ENCODE measurements at regions not wholly inside any gene's neighbourhood (a gene's known extent, or its start where the extent isn't known, plus 50 kb on each side); places are given as distances from the start of the nearest gene placed in this dataset.

- no peak for DNase-seq (ENCODE audit: insufficient read length)
- FAIRE-seq, result no peak
- TF ChIP-seq POLR2A (IDR thresholded peaks at IDR 0.05; ENCODE audit: low read depth, low read length) (no peak), TAF1 (IDR thresholded peaks at IDR 0.05; ENCODE audit: borderline replicate concordance, low read depth, low read length) (no peak), POLR2AphosphoS5 (IDR thresholded peaks at IDR 0.05; ENCODE audit: low read depth, low read length) (no peak)
Measured at GRCh38 chr4:32117693-32118092, 1397.5 kb downstream of the PCDH7 start.

- DNase-seq (ENCODE audit: insufficient read length) (no peak), FAIRE-seq (no peak)
- no peak for TF ChIP-seq TAF1 (IDR thresholded peaks at IDR 0.05; ENCODE audit: borderline replicate concordance, low read depth, low read length)
- no peak for TF ChIP-seq POLR2A (IDR thresholded peaks at IDR 0.05; ENCODE audit: low read depth, low read length)
- TF ChIP-seq POLR2AphosphoS5 (IDR thresholded peaks at IDR 0.05; ENCODE audit: low read depth, low read length), result no peak
Measured at GRCh38 chr4:32119907-32120306, 1399.7 kb downstream of the PCDH7 start.

GRCh38 chr4:32128549-32128948 lies 1408.4 kb downstream of the PCDH7 start:
- FAIRE-seq, result no peak
- no peak for DNase-seq (ENCODE audit: insufficient read length)
- TF ChIP-seq POLR2AphosphoS5 (IDR thresholded peaks at IDR 0.05; ENCODE audit: low read depth, low read length), result no peak
- no peak for TF ChIP-seq POLR2A (IDR thresholded peaks at IDR 0.05; ENCODE audit: low read depth, low read length)
- no peak for TF ChIP-seq TAF1 (IDR thresholded peaks at IDR 0.05; ENCODE audit: borderline replicate concordance, low read depth, low read length)

- FAIRE-seq, result no peak
- no peak for DNase-seq (ENCODE audit: insufficient read length)
- no peak for TF ChIP-seq TAF1 (IDR thresholded peaks at IDR 0.05; ENCODE audit: borderline replicate concordance, low read depth, low read length)
- no peak for TF ChIP-seq POLR2A (IDR thresholded peaks at IDR 0.05; ENCODE audit: low read depth, low read length)
- no peak for TF ChIP-seq POLR2AphosphoS5 (IDR thresholded peaks at IDR 0.05; ENCODE audit: low read depth, low read length)
Measured at GRCh38 chr4:32129967-32130366, 1409.8 kb downstream of the PCDH7 start.

DNA sequence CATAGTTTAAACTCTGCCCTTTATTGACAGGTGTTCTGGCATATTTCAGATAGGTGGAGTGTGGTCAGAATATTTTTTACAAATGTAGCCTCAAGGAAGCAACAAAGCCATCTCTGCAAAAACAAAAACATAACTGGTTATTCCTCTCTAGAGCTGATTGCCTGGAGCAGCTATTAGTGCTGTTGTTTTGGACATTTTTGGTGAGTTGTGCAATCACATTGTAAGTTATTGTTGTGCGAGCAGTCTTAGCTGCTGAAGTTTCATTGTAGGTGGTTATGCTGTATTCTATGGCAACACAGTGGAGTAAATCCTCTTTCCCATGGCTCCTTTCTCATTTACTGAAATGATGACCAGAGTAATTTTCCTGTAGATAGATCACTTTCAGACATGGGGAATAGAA lies 1413.0 kb downstream of the PCDH7 start:
- FAIRE-seq (no peak), DNase-seq (ENCODE audit: insufficient read length) (no peak)
- TF ChIP-seq POLR2AphosphoS5 (IDR thresholded peaks at IDR 0.05; ENCODE audit: low read depth, low read length) (no peak), TAF1 (IDR thresholded peaks at IDR 0.05; ENCODE audit: borderline replicate concordance, low read depth, low read length) (no peak), POLR2A (IDR thresholded peaks at IDR 0.05; ENCODE audit: low read depth, low read length) (no peak)

- FAIRE-seq (no peak), DNase-seq (ENCODE audit: insufficient read length) (no peak)
- TF ChIP-seq TAF1 (IDR thresholded peaks at IDR 0.05; ENCODE audit: borderline replicate concordance, low read depth, low read length) (no peak), POLR2AphosphoS5 (IDR thresholded peaks at IDR 0.05; ENCODE audit: low read depth, low read length) (no peak), POLR2A (IDR thresholded peaks at IDR 0.05; ENCODE audit: low read depth, low read length) (no peak)
Measured at GRCh38 chr4:32133734-32134133, 1413.6 kb downstream of the PCDH7 start.

DNA sequence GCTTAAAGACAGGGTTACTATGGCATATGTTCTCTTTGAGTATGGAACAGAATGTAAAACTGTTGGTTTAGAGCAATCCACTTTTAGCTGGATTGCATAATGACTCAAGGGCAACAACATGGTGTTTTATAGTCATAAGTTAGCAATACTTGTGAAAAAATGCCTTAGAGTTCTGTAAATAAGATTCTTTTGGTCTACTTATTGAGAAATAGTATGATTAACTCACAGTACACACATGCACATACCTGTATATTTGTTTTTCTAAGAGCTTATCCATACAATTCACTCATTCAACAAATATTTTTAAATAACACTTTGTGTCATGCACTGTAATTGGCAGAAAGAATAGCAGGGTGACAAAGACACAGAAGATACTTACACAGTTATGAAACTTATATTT lies 1415.5 kb downstream of the PCDH7 start:
- no peak for TF ChIP-seq TAF1 (IDR thresholded peaks at IDR 0.05; ENCODE audit: borderline replicate concordance, low read depth, low read length)
- TF ChIP-seq POLR2AphosphoS5 (IDR thresholded peaks at IDR 0.05; ENCODE audit: low read depth, low read length), result no peak
- no peak for TF ChIP-seq POLR2A (IDR thresholded peaks at IDR 0.05; ENCODE audit: low read depth, low read length)
- no peak for FAIRE-seq
- no peak for DNase-seq (ENCODE audit: insufficient read length)

DNA sequence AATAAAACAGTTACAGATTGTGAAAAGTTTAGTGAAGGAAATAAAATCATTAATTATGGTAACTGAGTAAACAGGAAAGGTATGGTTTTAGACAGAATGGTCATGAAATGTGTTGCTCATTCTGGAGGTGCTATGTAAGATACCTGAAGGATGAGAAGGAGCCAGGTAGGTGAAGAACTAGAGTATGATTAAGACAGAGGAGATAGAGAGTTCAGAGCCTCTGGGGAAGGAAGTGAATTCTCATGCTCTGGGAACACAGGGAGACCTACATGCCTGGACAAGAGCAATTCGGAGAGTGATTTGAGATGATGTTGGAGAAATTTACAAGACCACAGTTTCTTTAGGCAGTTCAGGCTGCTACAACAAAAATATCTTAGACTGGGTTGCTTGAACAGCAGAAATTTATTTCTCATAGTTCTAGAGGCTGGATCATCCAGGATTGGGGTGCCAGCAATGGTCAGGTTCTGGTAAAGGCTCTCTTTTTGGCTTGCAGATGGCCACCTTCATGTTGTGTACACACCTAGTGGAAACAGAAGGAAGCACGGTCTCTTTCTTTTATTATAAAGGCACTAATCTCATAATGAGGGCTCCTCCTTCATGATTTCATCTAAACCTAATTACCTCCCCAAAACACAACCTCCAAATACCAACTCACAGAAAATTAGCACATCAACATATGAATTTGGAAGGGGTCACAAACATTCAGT lies 1416.1 kb downstream of the PCDH7 start:
- FAIRE-seq (no peak), DNase-seq (ENCODE audit: insufficient read length) (no peak)
- TF ChIP-seq POLR2A (IDR thresholded peaks at IDR 0.05; ENCODE audit: low read depth, low read length) (no peak), TAF1 (IDR thresholded peaks at IDR 0.05; ENCODE audit: borderline replicate concordance, low read depth, low read length) (no peak), POLR2AphosphoS5 (IDR thresholded peaks at IDR 0.05; ENCODE audit: low read depth, low read length) (no peak)

DNA sequence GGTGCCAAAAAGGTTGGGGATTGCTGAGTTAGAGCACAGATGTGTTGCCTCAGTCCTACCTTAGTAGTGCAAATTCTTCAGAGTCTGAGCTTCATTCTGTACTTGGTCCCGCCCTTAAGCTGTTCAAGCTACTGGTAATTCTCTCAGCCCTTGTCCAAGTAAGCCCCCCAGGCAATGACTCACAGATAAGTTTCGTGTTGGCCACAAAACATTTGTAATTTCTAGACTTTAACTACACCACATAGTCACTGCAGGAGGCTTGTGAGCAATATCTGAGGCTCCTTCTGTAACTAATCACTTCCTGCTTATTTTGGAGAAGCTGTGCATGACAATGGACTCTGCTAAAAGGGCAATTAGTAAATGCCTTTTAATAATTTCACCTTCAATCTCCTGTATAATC lies 1420.5 kb downstream of the PCDH7 start:
- FAIRE-seq (no peak), DNase-seq (ENCODE audit: insufficient read length) (no peak)
- TF ChIP-seq POLR2AphosphoS5 (IDR thresholded peaks at IDR 0.05; ENCODE audit: low read depth, low read length), result no peak
- no peak for TF ChIP-seq POLR2A (IDR thresholded peaks at IDR 0.05; ENCODE audit: low read depth, low read length)
- no peak for TF ChIP-seq TAF1 (IDR thresholded peaks at IDR 0.05; ENCODE audit: borderline replicate concordance, low read depth, low read length)

DNA sequence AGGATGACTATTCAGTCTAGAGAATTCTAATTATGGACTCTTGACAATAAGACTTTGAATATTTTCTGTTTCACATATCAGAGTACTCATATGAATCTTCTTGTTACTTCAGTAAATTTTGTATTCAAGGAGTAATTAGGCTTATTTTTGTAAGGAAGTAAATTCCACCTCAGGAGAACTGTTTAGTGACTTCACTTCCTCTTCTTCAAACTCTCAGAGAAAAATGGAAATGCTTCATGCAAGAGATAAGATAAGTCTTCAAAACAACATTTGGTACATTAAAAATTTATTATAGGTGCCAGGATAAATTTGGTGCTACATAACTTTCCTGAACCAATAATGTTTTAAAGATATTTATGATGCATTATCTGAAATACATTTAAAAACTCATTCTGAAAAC lies 1421.9 kb downstream of the PCDH7 start:
- DNase-seq (ENCODE audit: insufficient read length) (no peak), FAIRE-seq (no peak)
- TF ChIP-seq POLR2A (IDR thresholded peaks at IDR 0.05; ENCODE audit: low read depth, low read length), result no peak
- TF ChIP-seq TAF1 (IDR thresholded peaks at IDR 0.05; ENCODE audit: borderline replicate concordance, low read depth, low read length), result no peak
- no peak for TF ChIP-seq POLR2AphosphoS5 (IDR thresholded peaks at IDR 0.05; ENCODE audit: low read depth, low read length)

DNA sequence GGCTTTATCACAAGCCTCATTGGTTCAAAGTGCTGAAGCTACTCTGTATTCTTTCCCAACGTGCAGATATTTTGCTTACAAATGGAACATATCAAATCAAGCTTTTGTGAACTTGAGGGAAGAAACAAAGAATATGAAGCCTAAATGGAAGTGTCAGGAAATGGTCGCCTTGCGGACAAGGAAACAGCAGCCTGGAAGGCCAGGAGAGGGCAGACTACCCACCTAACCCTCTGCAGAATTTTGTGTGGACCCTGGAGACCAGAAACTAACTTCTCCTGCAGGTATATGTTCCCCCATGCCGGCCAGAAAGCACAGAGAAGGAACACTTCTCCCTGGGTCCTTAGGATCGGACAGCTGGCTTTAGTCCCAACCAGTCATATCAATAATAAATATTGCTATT lies 1425.8 kb downstream of the PCDH7 start:
- no peak for TF ChIP-seq POLR2A (IDR thresholded peaks at IDR 0.05; ENCODE audit: low read depth, low read length)
- TF ChIP-seq POLR2AphosphoS5 (IDR thresholded peaks at IDR 0.05; ENCODE audit: low read depth, low read length), result no peak
- TF ChIP-seq TAF1 (IDR thresholded peaks at IDR 0.05; ENCODE audit: borderline replicate concordance, low read depth, low read length), result no peak
- no peak for FAIRE-seq
- DNase-seq (ENCODE audit: insufficient read length), result no peak

DNA sequence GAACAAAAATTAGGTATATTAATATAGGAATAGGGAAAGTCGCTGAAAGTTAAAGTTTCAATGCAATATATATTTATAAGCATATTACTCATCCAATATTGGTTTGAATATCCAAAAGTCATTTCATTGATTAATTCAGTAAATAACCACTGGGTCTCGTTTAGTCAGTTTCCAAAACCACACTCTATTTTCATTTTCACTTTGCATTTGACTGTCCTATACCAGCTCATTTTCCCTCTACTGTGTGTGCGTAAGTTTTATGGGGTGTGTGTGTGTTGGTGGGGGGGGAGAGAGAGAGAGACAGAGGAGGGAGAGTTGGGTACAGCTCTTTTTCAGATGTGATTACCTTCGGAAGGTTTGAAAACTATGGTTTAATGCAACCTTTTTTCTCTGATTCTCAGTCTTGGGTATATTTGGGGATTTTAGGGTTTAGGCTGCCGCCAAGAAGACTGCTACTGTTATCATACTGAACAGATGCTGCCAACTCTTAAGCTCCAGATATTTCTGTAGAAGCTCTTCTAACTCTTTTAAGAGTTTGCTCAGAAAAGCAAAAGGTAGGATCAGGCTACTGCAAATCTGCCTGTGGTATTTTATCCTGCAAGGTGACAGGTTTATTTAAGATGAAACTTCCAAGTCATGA lies 1427.4 kb downstream of the PCDH7 start:
- FAIRE-seq (no peak), DNase-seq (ENCODE audit: insufficient read length) (no peak)
- TF ChIP-seq POLR2A (IDR thresholded peaks at IDR 0.05; ENCODE audit: low read depth, low read length), result no peak
- TF ChIP-seq POLR2AphosphoS5 (IDR thresholded peaks at IDR 0.05; ENCODE audit: low read depth, low read length), result no peak
- TF ChIP-seq TAF1 (IDR thresholded peaks at IDR 0.05; ENCODE audit: borderline replicate concordance, low read depth, low read length), result no peak
